ENCODE measurements at regions not wholly inside any gene's neighbourhood (a gene's known extent, or its start where the extent isn't known, plus 50 kb on each side); places are given as distances from the start of the nearest gene placed in this dataset.

DNA sequence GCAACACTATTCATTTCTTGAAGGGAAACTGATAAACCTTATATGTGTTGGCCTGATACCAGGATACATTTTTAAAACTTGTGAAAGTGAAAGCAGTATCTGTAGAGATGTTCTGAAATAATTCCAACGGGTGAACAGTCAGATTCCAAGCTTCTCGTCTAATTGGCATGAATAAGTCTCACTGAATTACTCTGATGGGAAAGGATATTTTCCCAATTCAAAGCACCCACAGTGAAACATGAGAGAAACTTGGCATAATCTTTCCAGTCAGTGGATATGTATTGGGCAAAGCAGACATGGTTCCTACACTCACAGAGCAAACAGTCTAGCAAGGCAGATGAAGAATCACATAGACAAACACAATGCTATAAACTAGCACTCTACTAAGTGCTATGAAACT, 413.1 kb downstream of the MED13L start:
- Histone ChIP-seq H3F3A (ENCODE audit: insufficient read depth, low read length) (no peaks in the 10 kb centered on the region), H4K20me1 (ENCODE audit: insufficient read depth, low read length) (no peaks in the 10 kb centered on the region), H3K4me2 (ENCODE audit: low read length) (no peak overlapping the region), H3K9me3 (ENCODE audit: low read length) (no peaks in the 10 kb centered on the region), H3K4me3 (ENCODE audit: low read depth, low read length, poor library complexity, severe bottlenecking) (no peak overlapping the region), H3K27me3 (ENCODE audit: insufficient read depth, low read length) (no peaks in the 10 kb centered on the region), H3K4me1 (ENCODE audit: insufficient read depth, low read length, severe bottlenecking) (no peaks in the 10 kb centered on the region), H3K27ac (ENCODE audit: low read depth, low read length, poor library complexity, severe bottlenecking) (no peak overlapping the region), H2AFZ (ENCODE audit: low read length) (no peak overlapping the region), H3K9me2 (ENCODE audit: low read depth, low read length) (no peaks in the 10 kb centered on the region), H3K36me3 (ENCODE audit: insufficient read depth, low read length) (no peaks in the 10 kb centered on the region), H3K79me2 (ENCODE audit: insufficient read depth, low read length) (no peaks in the 10 kb centered on the region), H3K9ac (ENCODE audit: low read length) (no peak overlapping the region)
- no peak for TF ChIP-seq EZH2 (IDR thresholded peaks at IDR 0.05; ENCODE audit: borderline replicate concordance, low read length)
- TF ChIP-seq, protein P1, sequence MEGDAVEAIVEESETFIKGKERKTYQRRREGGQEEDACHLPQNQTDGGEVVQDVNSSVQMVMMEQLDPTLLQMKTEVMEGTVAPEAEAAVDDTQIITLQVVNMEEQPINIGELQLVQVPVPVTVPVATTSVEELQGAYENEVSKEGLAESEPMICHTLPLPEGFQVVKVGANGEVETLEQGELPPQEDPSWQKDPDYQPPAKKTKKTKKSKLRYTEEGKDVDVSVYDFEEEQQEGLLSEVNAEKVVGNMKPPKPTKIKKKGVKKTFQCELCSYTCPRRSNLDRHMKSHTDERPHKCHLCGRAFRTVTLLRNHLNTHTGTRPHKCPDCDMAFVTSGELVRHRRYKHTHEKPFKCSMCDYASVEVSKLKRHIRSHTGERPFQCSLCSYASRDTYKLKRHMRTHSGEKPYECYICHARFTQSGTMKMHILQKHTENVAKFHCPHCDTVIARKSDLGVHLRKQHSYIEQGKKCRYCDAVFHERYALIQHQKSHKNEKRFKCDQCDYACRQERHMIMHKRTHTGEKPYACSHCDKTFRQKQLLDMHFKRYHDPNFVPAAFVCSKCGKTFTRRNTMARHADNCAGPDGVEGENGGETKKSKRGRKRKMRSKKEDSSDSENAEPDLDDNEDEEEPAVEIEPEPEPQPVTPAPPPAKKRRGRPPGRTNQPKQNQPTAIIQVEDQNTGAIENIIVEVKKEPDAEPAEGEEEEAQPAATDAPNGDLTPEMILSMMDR (IDR thresholded peaks at IDR 0.05; ENCODE audit: low read length), result no peak

DNA sequence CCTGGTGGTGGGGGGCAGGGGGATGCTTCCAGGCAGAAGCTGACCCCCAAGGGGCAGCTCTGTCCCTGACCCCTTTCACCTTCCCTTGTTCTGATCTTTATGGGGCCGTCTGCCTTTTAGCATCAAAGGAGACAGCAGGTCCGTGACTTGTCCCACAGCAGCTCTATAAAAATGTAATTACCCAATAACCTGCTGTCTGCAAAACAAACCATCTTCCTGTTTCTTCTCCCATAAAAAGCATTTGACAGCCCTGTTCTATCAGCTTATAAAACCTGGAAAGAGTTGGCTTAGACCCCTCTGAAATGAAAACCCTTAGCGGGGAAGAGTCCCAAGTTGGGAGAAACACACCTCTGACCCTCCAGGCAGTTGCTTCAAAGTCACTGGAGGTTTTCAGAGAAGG, 416.9 kb downstream of the MED13L start:
- H3K4me2 ChIP-seq (ENCODE audit: low read length), result no peak overlapping the region
- H3K27me3 ChIP-seq (ENCODE audit: insufficient read depth, low read length), result no peaks in the 10 kb centered on the region
- H4K20me1 ChIP-seq (ENCODE audit: insufficient read depth, low read length), result no peaks in the 10 kb centered on the region
- H2AFZ ChIP-seq (ENCODE audit: low read length), result no peak overlapping the region
- H3K79me2 ChIP-seq (ENCODE audit: insufficient read depth, low read length), result no peaks in the 10 kb centered on the region
- no peak overlapping the region for H3K9ac ChIP-seq (ENCODE audit: low read length)
- TF ChIP-seq EZH2 (IDR thresholded peaks at IDR 0.05; ENCODE audit: borderline replicate concordance, low read length), result no peak
- TF ChIP-seq, protein P1 (IDR thresholded peaks at IDR 0.05; ENCODE audit: low read length), result no peak
- no peaks in the 10 kb centered on the region for H3K9me2 ChIP-seq (ENCODE audit: low read depth, low read length)
- H3K36me3 ChIP-seq (ENCODE audit: insufficient read depth, low read length), result no peaks in the 10 kb centered on the region
- H3K27ac ChIP-seq (ENCODE audit: low read depth, low read length, poor library complexity, severe bottlenecking), result no peak overlapping the region
- no peaks in the 10 kb centered on the region for H3F3A ChIP-seq (ENCODE audit: insufficient read depth, low read length)
- H3K9me3 ChIP-seq (ENCODE audit: low read length), result no peaks in the 10 kb centered on the region
- no peaks in the 10 kb centered on the region for H3K4me1 ChIP-seq (ENCODE audit: insufficient read depth, low read length, severe bottlenecking)
- no peak overlapping the region for H3K4me3 ChIP-seq (ENCODE audit: low read depth, low read length, poor library complexity, severe bottlenecking)

DNA sequence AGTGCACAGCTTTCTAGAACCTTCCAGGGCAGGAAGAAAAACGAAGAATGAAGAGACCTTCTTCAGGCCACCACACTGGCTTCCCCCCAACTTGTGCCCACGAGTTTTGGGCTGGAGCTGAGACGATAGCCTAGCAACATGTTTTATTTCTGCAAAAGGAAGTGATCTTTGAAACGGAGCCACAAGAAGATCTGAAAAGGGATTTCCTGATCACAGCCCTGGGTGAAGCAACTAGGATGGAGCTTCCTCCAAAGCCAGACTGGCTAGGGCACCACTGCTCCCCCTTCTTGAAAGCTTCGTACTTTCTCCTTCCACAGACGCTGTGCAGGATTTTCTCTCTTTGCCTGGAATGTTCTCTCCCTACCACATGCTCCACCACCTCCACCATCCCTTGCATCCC, 418.3 kb downstream of the MED13L start:
- Histone ChIP-seq H2AFZ (ENCODE audit: low read length) (no peak overlapping the region), H3K27me3 (ENCODE audit: insufficient read depth, low read length) (no peaks in the 10 kb centered on the region), H3F3A (ENCODE audit: insufficient read depth, low read length) (no peaks in the 10 kb centered on the region), H4K20me1 (ENCODE audit: insufficient read depth, low read length) (no peaks in the 10 kb centered on the region), H3K9ac (ENCODE audit: low read length) (no peak overlapping the region), H3K9me3 (ENCODE audit: low read length) (no peaks in the 10 kb centered on the region), H3K4me3 (ENCODE audit: low read depth, low read length, poor library complexity, severe bottlenecking) (no peak overlapping the region), H3K4me2 (ENCODE audit: low read length) (no peak overlapping the region), H3K79me2 (ENCODE audit: insufficient read depth, low read length) (no peaks in the 10 kb centered on the region), H3K27ac (ENCODE audit: low read depth, low read length, poor library complexity, severe bottlenecking) (no peak overlapping the region), H3K4me1 (ENCODE audit: insufficient read depth, low read length, severe bottlenecking) (no peaks in the 10 kb centered on the region), H3K9me2 (ENCODE audit: low read depth, low read length) (no peaks in the 10 kb centered on the region), H3K36me3 (ENCODE audit: insufficient read depth, low read length) (no peaks in the 10 kb centered on the region)
- TF ChIP-seq, protein P1 (IDR thresholded peaks at IDR 0.05; ENCODE audit: low read length), result no peak
- no peak for TF ChIP-seq EZH2 (IDR thresholded peaks at IDR 0.05; ENCODE audit: borderline replicate concordance, low read length)

Measured in OCI-LY1 (cell line).